ENCODE measurements at regions not wholly inside any gene's neighbourhood (a gene's known extent, or its start where the extent isn't known, plus 50 kb on each side); places are given as distances from the start of the nearest gene placed in this dataset.

DNA sequence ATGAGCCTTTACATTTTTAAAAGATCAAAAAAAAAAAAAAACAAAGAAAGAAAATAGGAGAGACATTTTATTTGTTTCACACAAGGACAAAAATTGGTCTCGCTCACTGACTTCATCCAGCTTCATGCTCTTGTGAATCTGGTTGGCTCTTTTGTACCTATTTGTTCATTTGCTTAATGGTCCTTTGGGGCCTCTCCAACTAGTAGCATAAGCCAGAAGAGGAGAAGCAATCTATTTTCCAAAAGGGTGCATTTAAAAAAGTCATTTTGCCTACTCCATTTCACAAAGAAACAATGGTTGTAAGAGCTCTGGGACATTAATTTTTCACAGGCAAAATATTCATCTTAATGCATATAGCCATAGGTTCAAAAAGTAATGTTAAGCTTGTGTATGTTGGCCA lies 168.3 kb upstream of the ADAMTS9 start:
- TF ChIP-seq POLR2A (IDR thresholded peaks at IDR 0.05): no peak
- TF ChIP-seq, protein P1, sequence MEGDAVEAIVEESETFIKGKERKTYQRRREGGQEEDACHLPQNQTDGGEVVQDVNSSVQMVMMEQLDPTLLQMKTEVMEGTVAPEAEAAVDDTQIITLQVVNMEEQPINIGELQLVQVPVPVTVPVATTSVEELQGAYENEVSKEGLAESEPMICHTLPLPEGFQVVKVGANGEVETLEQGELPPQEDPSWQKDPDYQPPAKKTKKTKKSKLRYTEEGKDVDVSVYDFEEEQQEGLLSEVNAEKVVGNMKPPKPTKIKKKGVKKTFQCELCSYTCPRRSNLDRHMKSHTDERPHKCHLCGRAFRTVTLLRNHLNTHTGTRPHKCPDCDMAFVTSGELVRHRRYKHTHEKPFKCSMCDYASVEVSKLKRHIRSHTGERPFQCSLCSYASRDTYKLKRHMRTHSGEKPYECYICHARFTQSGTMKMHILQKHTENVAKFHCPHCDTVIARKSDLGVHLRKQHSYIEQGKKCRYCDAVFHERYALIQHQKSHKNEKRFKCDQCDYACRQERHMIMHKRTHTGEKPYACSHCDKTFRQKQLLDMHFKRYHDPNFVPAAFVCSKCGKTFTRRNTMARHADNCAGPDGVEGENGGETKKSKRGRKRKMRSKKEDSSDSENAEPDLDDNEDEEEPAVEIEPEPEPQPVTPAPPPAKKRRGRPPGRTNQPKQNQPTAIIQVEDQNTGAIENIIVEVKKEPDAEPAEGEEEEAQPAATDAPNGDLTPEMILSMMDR (IDR thresholded peaks at IDR 0.05): no peak

Measured in ovary (tissue), 3 donors.